Dendritic cell treated with granulocyte-macrophage colony-stimulating factor and Interleukin-4, amounts not matched to agents 40 ng/mL and 50 ng/mL, for 4 days (primary cell): ENCODE measurements at regions not wholly inside any gene's neighbourhood (a gene's known extent, or its start where the extent isn't known, plus 50 kb on each side); places are given as distances from the start of the nearest gene placed in this dataset.

Experiments used
- H3K27ac Mint-ChIP-seq: one replicate; pipeline ENCODE4 v1.8.0; 2022; ENCODE audit warnings: mild to moderate bottlenecking, mixed read lengths
- H3K27me3 Mint-ChIP-seq: one replicate; pipeline ENCODE4 v1.8.0; 2022; ENCODE audit warnings: mild to moderate bottlenecking, mixed read lengths
- H3K36me3 Mint-ChIP-seq: one replicate; pipeline ENCODE4 v1.8.0; 2022; ENCODE audit warnings: low read depth, mixed read lengths
- H3K4me1 Mint-ChIP-seq: one replicate; pipeline ENCODE4 v1.8.0; 2022; ENCODE audit warnings: low read depth, mixed read lengths
- H3K4me3 Mint-ChIP-seq: one replicate; pipeline ENCODE4 v1.8.0; 2022; ENCODE audit warnings: mild to moderate bottlenecking, moderate library complexity, mixed read lengths
- H3K9me3 Mint-ChIP-seq: one replicate; pipeline ENCODE4 v1.8.0; 2022; ENCODE audit warnings: mixed read lengths
- intact Hi-C: fragments of 100-400 bp; cut with micrococcal nuclease; formaldehyde crosslinking; loops from one replicate; pipeline ENCODE4 v1.15.0; 2022

DNA sequence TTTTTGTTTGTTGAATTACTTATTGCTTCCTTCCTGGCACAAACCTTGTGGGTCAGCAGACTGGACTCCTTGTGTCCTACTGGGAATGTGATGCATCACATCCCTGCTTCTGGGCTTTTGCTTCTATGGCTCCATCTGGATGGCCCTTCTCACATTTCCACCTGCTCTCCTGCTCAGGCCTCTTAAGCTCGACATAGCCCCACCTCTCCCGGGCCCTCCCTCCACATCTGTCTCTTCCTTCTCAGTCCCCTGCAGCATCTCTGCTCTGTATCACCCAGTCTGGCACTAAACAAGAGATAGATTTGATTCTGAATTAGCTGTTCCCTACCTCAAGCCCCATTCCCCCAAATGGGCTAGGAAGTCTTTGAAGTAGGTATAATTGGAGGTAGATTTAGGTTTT, 356.8 kb downstream of the DHX35 start:
- Mint-ChIP-seq H3K36me3 (no peaks in the 10 kb centered on the region), H3K4me1 (no peaks in the 10 kb centered on the region), H3K4me3 (no peak overlapping the region), H3K9me3 (no peaks in the 10 kb centered on the region), H3K27ac (no peak overlapping the region), H3K27me3 (peaks cover 2% of the 10 kb centered on the region)
- intact Hi-C loops = no loop called here

DNA sequence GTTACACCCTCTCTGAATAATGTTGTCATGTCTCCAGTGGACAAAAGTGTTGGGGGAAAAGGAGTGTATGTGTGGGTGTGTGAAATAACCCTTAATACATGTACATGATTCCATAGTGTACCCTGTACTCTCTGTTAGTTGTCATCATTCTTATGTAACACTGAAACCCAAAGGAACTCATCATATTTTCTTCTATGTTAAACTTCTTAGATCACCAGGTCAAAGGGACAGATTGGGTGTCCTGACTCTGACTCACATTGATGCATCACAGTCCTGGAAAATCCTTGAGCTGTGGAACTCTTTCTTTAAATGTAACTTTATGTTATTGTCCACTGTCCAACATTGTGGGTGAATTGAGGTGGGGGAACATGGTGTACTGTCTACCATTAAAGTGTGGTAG, 350.5 kb downstream of the DHX35 start:
- Mint-ChIP-seq H3K4me1 (no peaks in the 10 kb centered on the region), H3K27ac (no peak overlapping the region), H3K36me3 (no peaks in the 10 kb centered on the region), H3K4me3 (no peak overlapping the region), H3K27me3 (peaks cover 2% of the 10 kb centered on the region), H3K9me3 (no peaks in the 10 kb centered on the region)
- intact Hi-C loops = no loop called here

DNA sequence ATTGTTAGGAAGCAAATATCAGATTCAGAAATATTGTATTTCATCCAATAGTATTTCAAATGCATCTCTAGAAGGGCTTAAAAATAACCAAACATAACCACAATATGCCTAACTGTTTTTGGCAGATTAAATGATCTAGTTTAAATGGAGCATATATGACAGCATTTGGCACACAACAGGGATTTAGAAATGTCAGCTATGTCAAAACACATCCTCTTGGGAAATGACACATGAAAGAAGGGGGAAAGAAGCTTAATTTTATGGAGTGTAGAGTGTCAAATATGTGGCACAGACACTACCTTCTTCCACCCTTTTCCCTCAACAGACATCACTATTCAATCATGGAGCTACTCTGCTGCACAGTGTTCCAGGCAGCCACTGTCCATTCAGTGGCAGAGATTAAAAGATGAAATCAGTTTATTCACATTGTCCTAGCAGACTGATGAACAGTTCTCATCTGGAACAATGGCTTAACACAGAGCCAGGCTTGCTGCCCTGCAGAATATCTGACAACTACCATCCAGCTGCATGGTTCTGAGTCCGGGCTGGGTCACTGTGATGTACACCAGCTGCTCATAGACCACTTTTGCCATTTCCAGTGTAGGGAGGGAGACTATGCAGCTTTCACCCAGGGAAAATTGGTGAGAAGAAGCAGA, 349.8 kb downstream of the DHX35 start:
- intact Hi-C loops = no loop called here
- Mint-ChIP-seq H3K9me3 (no peaks in the 10 kb centered on the region), H3K27me3 (peaks cover 2% of the 10 kb centered on the region), H3K36me3 (no peaks in the 10 kb centered on the region), H3K4me1 (no peaks in the 10 kb centered on the region), H3K4me3 (no peak overlapping the region), H3K27ac (no peak overlapping the region)

DNA sequence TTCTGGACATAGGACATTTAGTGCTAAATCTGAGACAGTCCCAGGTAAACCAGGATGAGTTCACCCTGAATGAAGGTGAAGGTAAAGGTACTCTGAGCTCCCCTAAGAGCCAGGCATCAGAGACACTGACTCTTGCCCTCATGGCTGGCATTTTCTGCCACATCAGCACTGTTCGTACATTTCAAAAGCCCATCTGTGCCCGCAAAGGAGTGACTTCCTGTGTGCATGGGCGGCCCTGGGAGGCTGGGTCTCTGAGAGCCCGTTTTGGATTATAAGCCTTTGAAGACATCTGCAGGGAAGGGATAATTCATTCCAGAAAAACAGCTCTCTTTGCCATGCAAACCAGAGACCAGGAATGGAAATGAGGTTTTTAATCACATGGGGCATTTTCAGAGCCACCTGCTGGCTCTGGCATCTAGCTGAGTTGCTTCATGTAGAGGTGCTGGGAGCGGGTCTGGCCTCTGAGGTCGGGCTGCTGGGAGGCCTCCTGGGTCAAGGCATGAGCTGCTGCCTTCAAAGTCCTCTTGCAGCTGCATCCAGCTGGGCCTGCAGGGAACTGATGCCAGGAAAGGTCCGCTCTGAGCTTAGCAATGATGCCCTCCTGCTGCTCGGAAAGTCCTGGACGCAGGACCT, 348.3 kb downstream of the DHX35 start:
- H3K4me3 Mint-ChIP-seq = no peak overlapping the region
- no peak overlapping the region for H3K27ac Mint-ChIP-seq
- peaks cover 2% of the 10 kb centered on the region for H3K27me3 Mint-ChIP-seq
- no peaks in the 10 kb centered on the region for H3K36me3 Mint-ChIP-seq
- H3K9me3 Mint-ChIP-seq = no peaks in the 10 kb centered on the region
- no peaks in the 10 kb centered on the region for H3K4me1 Mint-ChIP-seq
- intact Hi-C loops = no loop called here

GRCh38 chr20:39309458-39309857, 347.3 kb downstream of the DHX35 start:
- no peaks in the 10 kb centered on the region for H3K36me3 Mint-ChIP-seq

DNA sequence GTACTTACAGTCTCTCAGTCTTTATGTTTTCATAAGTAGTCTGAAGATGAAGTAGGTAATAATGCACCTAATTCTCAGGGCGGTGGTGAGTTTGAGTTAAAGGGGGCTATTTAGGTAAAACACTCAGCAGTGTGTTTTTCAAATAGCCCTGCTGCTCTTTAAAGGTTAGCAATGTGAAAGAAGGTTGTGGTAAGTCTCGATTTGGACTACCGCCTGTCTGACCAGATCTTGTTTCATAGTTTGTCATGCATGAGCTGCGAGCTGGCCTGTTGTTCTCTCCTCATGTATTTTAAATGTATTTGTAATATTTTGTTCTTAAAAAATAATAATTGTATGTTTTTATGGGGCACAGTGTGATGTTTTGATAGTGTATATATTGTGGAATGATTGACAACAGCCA, 340.2 kb downstream of the DHX35 start:
- intact Hi-C loops = no loop called here
- Mint-ChIP-seq H3K36me3 (no peaks in the 10 kb centered on the region), H3K9me3 (no peaks in the 10 kb centered on the region), H3K4me1 (no peaks in the 10 kb centered on the region), H3K4me3 (no peak overlapping the region), H3K27me3 (no peaks in the 10 kb centered on the region), H3K27ac (no peak overlapping the region)

More at GRCh38 chr20:39309458-39309857, 347.3 kb downstream of the DHX35 start:
- H3K4me3 Mint-ChIP-seq = no peak overlapping the region
- no peak overlapping the region for H3K27ac Mint-ChIP-seq
- no peaks in the 10 kb centered on the region for H3K4me1 Mint-ChIP-seq
- no peaks in the 10 kb centered on the region for H3K9me3 Mint-ChIP-seq
- intact Hi-C loops = no loop called here
- peaks cover 2% of the 10 kb centered on the region for H3K27me3 Mint-ChIP-seq

DNA sequence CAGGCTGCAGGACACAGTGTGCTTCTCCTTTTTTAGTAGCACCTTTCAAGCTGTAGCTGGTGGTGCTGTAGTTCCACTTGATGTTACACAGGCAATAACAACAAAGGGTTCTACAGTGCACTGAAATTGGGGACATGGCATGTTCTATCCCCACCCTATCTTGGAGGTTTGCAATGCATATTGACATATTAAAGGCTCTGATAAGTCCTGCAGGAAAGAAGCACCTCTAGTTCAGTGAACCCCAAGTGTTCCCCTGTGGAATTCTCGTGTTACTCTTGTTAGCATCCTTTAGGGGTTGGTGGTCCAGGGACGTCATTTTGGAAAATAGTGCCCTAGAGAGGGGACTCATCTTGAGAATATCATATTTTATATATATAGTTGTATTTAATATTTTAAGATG, 337.6 kb downstream of the DHX35 start:
- intact Hi-C loops = no loop called here
- no peak overlapping the region for H3K4me3 Mint-ChIP-seq
- H3K9me3 Mint-ChIP-seq = no peaks in the 10 kb centered on the region
- H3K4me1 Mint-ChIP-seq = no peaks in the 10 kb centered on the region
- H3K27ac Mint-ChIP-seq = no peak overlapping the region
- H3K27me3 Mint-ChIP-seq = no peaks in the 10 kb centered on the region
- no peaks in the 10 kb centered on the region for H3K36me3 Mint-ChIP-seq

GRCh38 chr20:39298571-39299506, 336.7 kb downstream of the DHX35 start:
- no peaks in the 10 kb centered on the region for H3K27me3 Mint-ChIP-seq
- no peaks in the 10 kb centered on the region for H3K4me1 Mint-ChIP-seq
- no peaks in the 10 kb centered on the region for H3K36me3 Mint-ChIP-seq
- intact Hi-C loops = no loop called here
- H3K4me3 Mint-ChIP-seq = no peak overlapping the region
- H3K27ac Mint-ChIP-seq = no peak overlapping the region
- no peaks in the 10 kb centered on the region for H3K9me3 Mint-ChIP-seq

- no peak overlapping the region for H3K4me3 Mint-ChIP-seq
- no peaks in the 10 kb centered on the region for H3K9me3 Mint-ChIP-seq
- intact Hi-C loops = no loop called here
- no peaks in the 10 kb centered on the region for H3K27me3 Mint-ChIP-seq
- H3K4me1 Mint-ChIP-seq = no peaks in the 10 kb centered on the region
- no peaks in the 10 kb centered on the region for H3K36me3 Mint-ChIP-seq
- no peak overlapping the region for H3K27ac Mint-ChIP-seq
These were observed 336.0 kb downstream of the DHX35 start for GRCh38 chr20:39298121-39298520.

DNA sequence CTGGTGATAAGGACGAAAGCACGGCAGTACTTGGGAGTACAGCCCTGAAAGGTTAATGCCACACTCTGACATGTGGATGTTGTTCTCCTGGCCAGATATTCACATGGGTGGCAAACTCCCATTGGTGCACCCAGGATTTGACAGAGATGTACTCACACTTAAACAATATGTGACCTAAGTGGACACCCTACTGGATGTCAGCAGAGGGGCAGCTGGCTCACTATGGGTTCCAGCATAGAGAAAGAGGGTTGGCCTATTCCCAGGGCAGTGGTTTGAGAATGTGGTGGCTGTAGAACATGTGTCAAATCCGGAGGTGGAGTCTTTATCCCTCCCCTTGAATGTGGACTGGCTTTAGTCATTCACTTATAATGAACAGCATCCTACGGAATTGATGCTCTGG, 333.2 kb downstream of the DHX35 start:
- no peak overlapping the region for H3K27ac Mint-ChIP-seq
- H3K27me3 Mint-ChIP-seq = peaks cover 2% of the 10 kb centered on the region
- no peaks in the 10 kb centered on the region for H3K4me1 Mint-ChIP-seq
- intact Hi-C loops = no loop called here
- H3K9me3 Mint-ChIP-seq = no peaks in the 10 kb centered on the region
- no peak overlapping the region for H3K4me3 Mint-ChIP-seq
- no peaks in the 10 kb centered on the region for H3K36me3 Mint-ChIP-seq

GRCh38 chr20:39294137-39294725, 332.1 kb downstream of the DHX35 start:
- intact Hi-C loops = no loop called here

GRCh38 chr20:39292193-39292736, 330.1 kb downstream of the DHX35 start:
- Mint-ChIP-seq H3K9me3 (peaks cover 12% of the 10 kb centered on the region), H3K4me1 (no peaks in the 10 kb centered on the region), H3K36me3 (no peaks in the 10 kb centered on the region), H3K4me3 (no peak overlapping the region), H3K27ac (no peak overlapping the region), H3K27me3 (peaks cover 2% of the 10 kb centered on the region)
- intact Hi-C loops = no loop called here

More at GRCh38 chr20:39294137-39294725, 332.1 kb downstream of the DHX35 start:
- Mint-ChIP-seq H3K9me3 (no peaks in the 10 kb centered on the region), H3K4me3 (no peak overlapping the region), H3K27ac (no peak overlapping the region), H3K36me3 (no peaks in the 10 kb centered on the region), H3K27me3 (peaks cover 2% of the 10 kb centered on the region), H3K4me1 (no peaks in the 10 kb centered on the region)

GRCh38 chr20:39291301-39291700, 329.2 kb downstream of the DHX35 start:
- H3K27ac Mint-ChIP-seq = no peak overlapping the region
- H3K4me3 Mint-ChIP-seq = no peak overlapping the region
- intact Hi-C loops = no loop called here
- peaks cover 2% of the 10 kb centered on the region for H3K27me3 Mint-ChIP-seq
- no peaks in the 10 kb centered on the region for H3K36me3 Mint-ChIP-seq
- H3K9me3 Mint-ChIP-seq = peaks cover 18% of the 10 kb centered on the region
- H3K4me1 Mint-ChIP-seq = no peaks in the 10 kb centered on the region

GRCh38 chr20:39290575-39290974, 328.4 kb downstream of the DHX35 start:
- peaks cover 19% of the 10 kb centered on the region for H3K9me3 Mint-ChIP-seq

More at GRCh38 chr20:39290575-39290974, 328.4 kb downstream of the DHX35 start:
- Mint-ChIP-seq H3K4me3 (no peak overlapping the region), H3K36me3 (no peaks in the 10 kb centered on the region), H3K27me3 (peaks cover 2% of the 10 kb centered on the region), H3K27ac (no peak overlapping the region), H3K4me1 (no peaks in the 10 kb centered on the region)
- intact Hi-C loops = no loop called here
